Gastroesophageal sphincter (tissue), 4 donors: ENCODE measurements at regions not wholly inside any gene's neighbourhood (a gene's known extent, or its start where the extent isn't known, plus 50 kb on each side); places are given as distances from the start of the nearest gene placed in this dataset.

Experiments used
- ATAC-seq: fragments of 150-250 bp; one replicate; pipeline ENCODE4 v1.9.1; 2016; ENCODE audit warnings: mild to moderate bottlenecking, moderate library complexity
- H3K27ac ChIP-seq, 4 donors: fragments of 200-600 bp; sonication (generic) in 3 of 4; 1 replicate in 3 of 4; 2 replicates in 1 of 4; pipeline ENCODE4 v1.5.1; 2016 to 2019
- H3K27me3 ChIP-seq: fragments of 200-600 bp; sonication (generic); one replicate; pipeline ENCODE4 v1.5.1; 2019
- H3K36me3 ChIP-seq, 2 donors: fragments of 200-600 bp; sonication (generic); one replicate each; pipeline ENCODE4 v1.5.1; 2019; ENCODE audit warnings: control low read depth in 1 of 2
- H3K4me1 ChIP-seq, 3 donors: fragments of 200-600 bp; sonication (generic); 1 replicate in 2 of 3; 2 replicates in 1 of 3; pipeline ENCODE4 v1.5.1; 2016 to 2019; ENCODE audit warnings: control low read depth in 2 of 3
- H3K4me3 ChIP-seq, 2 donors: fragments of 200-600 bp; sonication (generic); one replicate each; pipeline ENCODE4 v1.5.1; 2019; ENCODE audit warnings: mild to moderate bottlenecking in 1 of 2, moderate library complexity in 1 of 2
- H3K9me3 ChIP-seq, 3 donors: fragments of 200-600 bp; sonication (generic); one replicate each; pipeline ENCODE4 v1.5.1; 2017 to 2019; ENCODE audit warnings: control low read depth in 2 of 3
- CTCF ChIP-seq, 4 experiments: fragments of 200-600 bp in 2 of 4; fragments of 450-650 bp in 2 of 4; sonication (generic) in 1 of 4; IDR thresholded peaks; one replicate each; pipeline ENCODE4 v1.5.1; 2017 to 2019; ENCODE audit warnings: antibody characterized with exemption in 4 of 4, mild to moderate bottlenecking in 2 of 4, moderate library complexity in 2 of 4
- EP300 ChIP-seq: sonication (generic); formaldehyde crosslinking; IDR thresholded peaks from one replicate; pipeline ENCODE4 v1.6.1; 2017; ENCODE audit warnings: antibody characterized with exemption, mild to moderate bottlenecking
- POLR2A ChIP-seq, 2 donors: fragments of 450-650 bp; IDR thresholded peaks; one replicate each; pipeline ENCODE4 v1.6.1; 2017; ENCODE audit warnings: antibody characterized with exemption in 2 of 2, mild to moderate bottlenecking in 2 of 2, moderate library complexity in 1 of 2
- POLR2AphosphoS5 ChIP-seq: sonication (generic); formaldehyde crosslinking; IDR thresholded peaks from one replicate; pipeline ENCODE4 v1.6.1; 2017; ENCODE audit warnings: antibody characterized with exemption
- WGBS, 2 donors: methylation state at CpG; one replicate each; pipeline ENCODE4 v1.1.5; 2018; ENCODE audit warnings: low coverage in 1 of 2; 5-methylcytosine and 5-hydroxymethylcytosine counted together

GRCh38 chr11:96641261-96641660, 251.4 kb downstream of the JRKL start:
- Histone ChIP-seq H3K27ac (no peak overlapping the region), H3K27me3 (no peaks in the 10 kb centered on the region), H3K36me3 (no peaks in the 10 kb centered on the region), H3K9me3 (peaks cover 0 to 12% (median 0%) of the 10 kb centered on the region in 3 donors), H3K4me1 (no peaks in the 10 kb centered on the region), H3K4me3 (no peak overlapping the region)
- WGBS, 2 donors, result 58 to 61% methylated on average over 2 of the region's 2 CpGs
- TF ChIP-seq EP300 (no peak), POLR2AphosphoS5 (no peak), POLR2A (IDR thresholded peaks at IDR 0.05) (no peak), CTCF (IDR thresholded peaks at IDR 0.05) (no peak)
- ATAC-seq, result no peak

- WGBS, 2 donors, result 75 to 100% methylated on average over 1 of the region's 1 CpG
- no peak for ATAC-seq
- no peaks in the 10 kb centered on the region for H3K27me3 ChIP-seq
- H3K36me3 ChIP-seq, result no peaks in the 10 kb centered on the region
- no peak overlapping the region for H3K4me3 ChIP-seq
- no peak for TF ChIP-seq POLR2AphosphoS5
- TF ChIP-seq CTCF (IDR thresholded peaks at IDR 0.05), result no peak
- no peak for TF ChIP-seq POLR2A (IDR thresholded peaks at IDR 0.05)
- H3K4me1 ChIP-seq, result no peaks in the 10 kb centered on the region
- H3K27ac ChIP-seq, result no peak overlapping the region
- H3K9me3 ChIP-seq, result no peaks in the 10 kb centered on the region
These were observed 252.8 kb downstream of the JRKL start for GRCh38 chr11:96642583-96642982.

GRCh38 chr11:96643173-96643572, 253.4 kb downstream of the JRKL start:
- 81 to 93% methylated on average over 3 to 5 of the region's 5 CpGs for whole genome bisulfite sequencing, 2 donors

GRCh38 chr11:96647621-96648020, 257.8 kb downstream of the JRKL start:
- Histone ChIP-seq H3K27ac (no peak overlapping the region), H3K4me3 (no peak overlapping the region), H3K27me3 (no peaks in the 10 kb centered on the region), H3K9me3 (no peaks in the 10 kb centered on the region), H3K36me3 (no peaks in the 10 kb centered on the region), H3K4me1 (no peaks in the 10 kb centered on the region)
- ATAC-seq, result no peak
- 65 to 75% methylated on average over 4 to 5 of the region's 5 CpGs for WGBS, 2 donors
- no peak for TF ChIP-seq POLR2AphosphoS5
- no peak for TF ChIP-seq EP300
- TF ChIP-seq POLR2A (IDR thresholded peaks at IDR 0.05), result no peak
- no peak for TF ChIP-seq CTCF (IDR thresholded peaks at IDR 0.05)

More at GRCh38 chr11:96643173-96643572, 253.4 kb downstream of the JRKL start:
- H3K27me3 ChIP-seq, result no peaks in the 10 kb centered on the region
- ATAC-seq, result no peak
- no peak for TF ChIP-seq POLR2AphosphoS5
- no peak for TF ChIP-seq POLR2A (IDR thresholded peaks at IDR 0.05)
- TF ChIP-seq CTCF (IDR thresholded peaks at IDR 0.05), result no peak
- no peak for TF ChIP-seq EP300
- no peak overlapping the region for H3K4me3 ChIP-seq
- H3K9me3 ChIP-seq, result no peaks in the 10 kb centered on the region
- H3K27ac ChIP-seq, result no peak overlapping the region
- H3K36me3 ChIP-seq, result no peaks in the 10 kb centered on the region
- H3K4me1 ChIP-seq, result no peaks in the 10 kb centered on the region

GRCh38 chr11:96648991-96649390, 259.2 kb downstream of the JRKL start:
- no peak for TF ChIP-seq CTCF (IDR thresholded peaks at IDR 0.05)
- no peak for TF ChIP-seq POLR2A (IDR thresholded peaks at IDR 0.05)
- TF ChIP-seq EP300, result no peak
- no peak for TF ChIP-seq POLR2AphosphoS5
- 82 to 83% methylated on average over 1 to 2 of the region's 2 CpGs for WGBS, 2 donors
- H3K36me3 ChIP-seq, result no peaks in the 10 kb centered on the region
- H3K27me3 ChIP-seq, result no peaks in the 10 kb centered on the region
- no peak overlapping the region for H3K4me3 ChIP-seq
- H3K9me3 ChIP-seq, result no peaks in the 10 kb centered on the region
- no peak overlapping the region for H3K27ac ChIP-seq
- no peaks in the 10 kb centered on the region for H3K4me1 ChIP-seq
- ATAC-seq, result no peak
